ENCODE measurements at regions not wholly inside any gene's neighbourhood (a gene's known extent, or its start where the extent isn't known, plus 50 kb on each side); places are given as distances from the start of the nearest gene placed in this dataset.

DNA sequence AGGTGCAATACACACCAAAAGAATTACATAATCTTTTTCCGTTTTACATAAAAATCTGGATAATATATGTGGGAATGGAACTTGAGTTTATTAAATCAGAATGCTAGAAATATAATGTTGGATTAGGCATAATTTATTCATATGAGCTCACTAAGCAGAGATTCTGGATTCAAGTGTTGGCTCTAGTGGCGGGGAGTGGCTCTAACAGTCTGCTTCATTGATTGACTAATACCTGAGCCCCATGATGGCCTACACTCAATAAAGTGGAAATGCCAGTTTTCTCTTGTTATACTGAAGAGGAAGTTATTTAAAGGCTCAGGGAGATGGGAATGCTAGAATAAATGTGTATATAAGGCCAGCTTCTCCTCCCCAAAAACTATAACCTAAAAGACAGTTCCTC is 285.5 kb upstream of the MOCS1 start:
- TF ChIP-seq, protein P1, sequence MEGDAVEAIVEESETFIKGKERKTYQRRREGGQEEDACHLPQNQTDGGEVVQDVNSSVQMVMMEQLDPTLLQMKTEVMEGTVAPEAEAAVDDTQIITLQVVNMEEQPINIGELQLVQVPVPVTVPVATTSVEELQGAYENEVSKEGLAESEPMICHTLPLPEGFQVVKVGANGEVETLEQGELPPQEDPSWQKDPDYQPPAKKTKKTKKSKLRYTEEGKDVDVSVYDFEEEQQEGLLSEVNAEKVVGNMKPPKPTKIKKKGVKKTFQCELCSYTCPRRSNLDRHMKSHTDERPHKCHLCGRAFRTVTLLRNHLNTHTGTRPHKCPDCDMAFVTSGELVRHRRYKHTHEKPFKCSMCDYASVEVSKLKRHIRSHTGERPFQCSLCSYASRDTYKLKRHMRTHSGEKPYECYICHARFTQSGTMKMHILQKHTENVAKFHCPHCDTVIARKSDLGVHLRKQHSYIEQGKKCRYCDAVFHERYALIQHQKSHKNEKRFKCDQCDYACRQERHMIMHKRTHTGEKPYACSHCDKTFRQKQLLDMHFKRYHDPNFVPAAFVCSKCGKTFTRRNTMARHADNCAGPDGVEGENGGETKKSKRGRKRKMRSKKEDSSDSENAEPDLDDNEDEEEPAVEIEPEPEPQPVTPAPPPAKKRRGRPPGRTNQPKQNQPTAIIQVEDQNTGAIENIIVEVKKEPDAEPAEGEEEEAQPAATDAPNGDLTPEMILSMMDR (IDR thresholded peaks at IDR 0.05; ENCODE audit: low read depth, low read length) = no peak
- no peak for TF ChIP-seq EZH2phosphoT487 (IDR thresholded peaks at IDR 0.05; ENCODE audit: low read depth)
